SK-N-SH (cell line): ENCODE measurements at regions not wholly inside any gene's neighbourhood (a gene's known extent, or its start where the extent isn't known, plus 50 kb on each side); places are given as distances from the start of the nearest gene placed in this dataset.

Source experiments
- CTCF ChIP-seq: fragments of 200-600 bp; sonication (generic); IDR thresholded peaks from 2 replicates; pipeline ENCODE4 v1.6.1; 2017; ENCODE audit warnings: antibody characterized with exemption, mild to moderate bottlenecking, moderate library complexity
- EP300 ChIP-seq, 2 experiments: IDR thresholded peaks; 2 replicates each; pipeline versions ENCODE4 v1.4.0 to v1.6.1; 2012; ENCODE audit warnings: borderline replicate concordance in 1 of 2, low read depth in 1 of 2, low read length in 1 of 2
- MXI1 ChIP-seq: IDR thresholded peaks from 2 replicates; pipeline ENCODE4 v1.6.1; 2012; ENCODE audit warnings: mild to moderate bottlenecking, low read depth, low read length, improper control_type of control experiment
- NFIC ChIP-seq: IDR thresholded peaks from 2 replicates; pipeline ENCODE4 v1.4.0; 2012; ENCODE audit warnings: borderline replicate concordance
- PBX3 ChIP-seq: IDR thresholded peaks from 2 replicates; pipeline ENCODE4; 2012
- POLR2AphosphoS5 ChIP-seq: IDR thresholded peaks from 2 replicates; pipeline ENCODE4 v1.6.1; 2012; ENCODE audit warnings: low read depth, low read length

GRCh38 chr7:142436601-142437000 lies 178.7 kb upstream of the PRSS58 start:
- TF ChIP-seq CTCF (no peak), MXI1 (no peak), POLR2AphosphoS5 (no peak), NFIC (no peak), PBX3 (no peak), EP300 (IDR thresholded peaks at IDR 0.05; ENCODE audit: borderline replicate concordance in 1 of 2, low read depth in 1 of 2, low read length in 1 of 2) (no peak)
